Retinal pigment epithelial cell (primary cell): ENCODE measurements at regions not wholly inside any gene's neighbourhood (a gene's known extent, or its start where the extent isn't known, plus 50 kb on each side); places are given as distances from the start of the nearest gene placed in this dataset.
"Not testable (repeated sequence)": the region's sequence is repeated elsewhere in the genome, so short reads cannot be mapped to it uniquely, and the experiment has no call there.

Experiments
- DNase-seq: peaks from one replicate; pipeline ENCODE4 v3.0.0-alpha.2; 2010; ENCODE audit warnings: low read depth
- H3K4me3 ChIP-seq: 2 replicates; pipeline ENCODE4 v1.5.1; 2011; ENCODE audit warnings: mild to moderate bottlenecking, low read length, control low read depth, moderate library complexity
- CTCF ChIP-seq: conservative IDR thresholded peaks from 2 replicates; pipeline ENCODE4 v1.5.1; 2011; ENCODE audit warnings: low read depth, low read length, control low read depth, inconsistent platforms

GRCh38 chr21:35382696-35383095 is 333.6 kb upstream of the RUNX1 start:
- H3K4me3 ChIP-seq: no peak overlapping the region
- TF ChIP-seq CTCF: no peak
- no peak for DNase-seq

- DNase-seq: no peak
- no peak for TF ChIP-seq CTCF
- H3K4me3 ChIP-seq: no peak overlapping the region
These were observed 332.7 kb upstream of the RUNX1 start for GRCh38 chr21:35381743-35382310.

- not testable (repeated sequence) for DNase-seq, H3K4me3 ChIP-seq
These were observed 331.2 kb upstream of the RUNX1 start for GRCh38 chr21:35380304-35380703.

GRCh38 chr21:35378881-35379280 is 329.8 kb upstream of the RUNX1 start:
- no peak overlapping the region for H3K4me3 ChIP-seq
- no peak for DNase-seq
- no peak for TF ChIP-seq CTCF

- TF ChIP-seq CTCF: no peak
- DNase-seq: no peak
- no peak overlapping the region for H3K4me3 ChIP-seq
These were observed 328.5 kb upstream of the RUNX1 start for GRCh38 chr21:35377505-35378090.

- H3K4me3 ChIP-seq: no peak overlapping the region
- DNase-seq: no peak
- TF ChIP-seq CTCF: no peak
These were observed 327.5 kb upstream of the RUNX1 start for GRCh38 chr21:35376406-35377135.

GRCh38 chr21:35375115-35375514 is 326.0 kb upstream of the RUNX1 start:
- no peak overlapping the region for H3K4me3 ChIP-seq
- no peak for TF ChIP-seq CTCF
- no peak for DNase-seq
